ENCODE measurements at regions not wholly inside any gene's neighbourhood (a gene's known extent, or its start where the extent isn't known, plus 50 kb on each side); places are given as distances from the start of the nearest gene placed in this dataset.
A peak's percentile ranks its signal among the peaks of the same experiment; 100 is the strongest.

DNA sequence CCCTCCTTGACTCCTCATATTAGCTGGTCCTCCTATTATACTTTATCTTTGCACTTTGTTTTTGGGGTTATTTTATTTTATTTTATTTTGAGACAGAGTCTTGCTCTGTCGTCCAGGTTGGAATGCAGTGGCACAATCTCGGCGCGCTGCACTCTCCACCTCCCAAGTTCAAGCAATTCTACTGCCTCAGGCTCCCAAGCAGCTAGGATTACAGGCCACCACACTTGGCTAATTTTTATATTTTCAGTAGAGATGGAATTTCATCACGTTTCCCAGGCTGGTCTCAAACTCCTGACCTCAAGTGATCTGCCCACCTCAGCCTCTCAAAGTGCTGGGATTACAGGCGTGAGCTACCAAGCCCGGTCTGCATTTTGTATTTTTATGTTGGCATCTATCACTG is 126.7 kb downstream of the FOXB1 start:
- Histone ChIP-seq H3K4me1 (ENCODE audit: control insufficient read depth, insufficient read depth, low read length) (peaks cover 13% of the 10 kb centered on the region), H3K36me3 (ENCODE audit: control insufficient read depth in 2 of 2, insufficient read depth in 2 of 2, low read length in 1 of 2) (no peaks in the 10 kb centered on the region), H3K4me2 (ENCODE audit: control insufficient read depth, insufficient read depth) (no peak overlapping the region), H3K4me3 (no peak overlapping the region), H3K27me3 (replicated peaks in 1 of 2; ENCODE audit: control insufficient read depth in 2 of 2, insufficient read depth in 2 of 2, low read length in 1 of 2) (no peaks in the 10 kb centered on the region; a peak in 1 of 4 replicates), H3K27ac (ENCODE audit: control insufficient read depth, insufficient read depth) (no peak overlapping the region), H3K9ac (ENCODE audit: control insufficient read depth, insufficient read depth, low read length) (no peak overlapping the region), H2AFZ (ENCODE audit: control insufficient read depth, low read depth, low read length) (no peak overlapping the region), H3K9me3 (replicated peaks; ENCODE audit: control insufficient read depth, insufficient read depth, low read length) (no peaks in the 10 kb centered on the region), H4K20me1 (ENCODE audit: control insufficient read depth, insufficient read depth) (no peaks in the 10 kb centered on the region), H3K79me2 (ENCODE audit: control insufficient read depth, insufficient read depth, low read length) (no peaks in the 10 kb centered on the region)
- TF ChIP-seq NR2C1 (IDR thresholded peaks at IDR 0.05) (no peak), NFYA (IDR thresholded peaks at IDR 0.05; ENCODE audit: borderline replicate concordance, low read depth, low read length) (no peak), RB1 (IDR thresholded peaks at IDR 0.05; ENCODE audit: borderline replicate concordance) (no peak)
- TF ChIP-seq, protein P1, sequence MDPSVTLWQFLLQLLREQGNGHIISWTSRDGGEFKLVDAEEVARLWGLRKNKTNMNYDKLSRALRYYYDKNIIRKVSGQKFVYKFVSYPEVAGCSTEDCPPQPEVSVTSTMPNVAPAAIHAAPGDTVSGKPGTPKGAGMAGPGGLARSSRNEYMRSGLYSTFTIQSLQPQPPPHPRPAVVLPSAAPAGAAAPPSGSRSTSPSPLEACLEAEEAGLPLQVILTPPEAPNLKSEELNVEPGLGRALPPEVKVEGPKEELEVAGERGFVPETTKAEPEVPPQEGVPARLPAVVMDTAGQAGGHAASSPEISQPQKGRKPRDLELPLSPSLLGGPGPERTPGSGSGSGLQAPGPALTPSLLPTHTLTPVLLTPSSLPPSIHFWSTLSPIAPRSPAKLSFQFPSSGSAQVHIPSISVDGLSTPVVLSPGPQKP (IDR thresholded peaks at IDR 0.05; ENCODE audit: low read depth, low read length) = no peak
- TF ChIP-seq, protein P2, sequence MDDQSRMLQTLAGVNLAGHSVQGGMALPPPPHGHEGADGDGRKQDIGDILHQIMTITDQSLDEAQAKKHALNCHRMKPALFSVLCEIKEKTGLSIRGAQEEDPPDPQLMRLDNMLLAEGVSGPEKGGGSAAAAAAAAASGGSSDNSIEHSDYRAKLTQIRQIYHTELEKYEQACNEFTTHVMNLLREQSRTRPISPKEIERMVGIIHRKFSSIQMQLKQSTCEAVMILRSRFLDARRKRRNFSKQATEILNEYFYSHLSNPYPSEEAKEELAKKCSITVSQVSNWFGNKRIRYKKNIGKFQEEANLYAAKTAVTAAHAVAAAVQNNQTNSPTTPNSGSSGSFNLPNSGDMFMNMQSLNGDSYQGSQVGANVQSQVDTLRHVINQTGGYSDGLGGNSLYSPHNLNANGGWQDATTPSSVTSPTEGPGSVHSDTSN (IDR thresholded peaks at IDR 0.05; ENCODE audit: insufficient replicate concordance, low read depth, low read length) = no peak
- FAIRE-seq = no peak
- no peak for ATAC-seq
- no TSS peak for BruUV-seq (replicated peaks)
- in situ Hi-C loops (cut with MboI) = no loop called here
- intact Hi-C loops (cut with micrococcal nuclease; ENCODE audit: unreplicated experiment) = no loop called here
- RAD21 ChIA-PET (ENCODE audit: unreplicated experiment) = no interaction called here
- SMC1A ChIA-PET (ENCODE audit: uncharacterized antibody, unreplicated experiment) = no interaction called here
- DNase-seq (ENCODE audit: low read depth, low spot score) = no peak
- WGBS (ENCODE audit: insufficient coverage, insufficient replicate concordance, low lambda C conversion rate, missing lambda C conversion rate) = 64% methylated on average over 7 of the region's 7 CpGs
- POLR2A ChIA-PET = no interaction called here
- CTCF ChIA-PET = no interaction called here

DNA sequence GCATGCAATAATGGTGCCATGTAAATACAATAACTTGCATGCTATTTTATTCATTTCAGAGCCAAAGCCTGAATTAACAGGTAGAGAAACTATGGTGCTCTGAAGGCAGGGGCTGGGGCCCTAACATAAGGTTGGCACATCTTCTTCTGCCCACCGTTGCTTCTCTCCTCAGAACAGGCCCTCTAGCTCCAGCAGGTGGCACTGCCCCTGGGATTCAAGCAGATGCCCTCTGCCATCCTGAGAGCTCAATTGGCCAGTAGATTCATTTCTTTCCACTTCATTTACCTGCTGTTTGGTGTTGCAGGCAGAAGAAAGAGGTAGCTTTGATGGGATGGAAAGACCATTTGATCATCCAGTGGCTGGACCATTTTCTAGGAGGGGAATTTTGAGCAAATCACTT is 130.5 kb downstream of the FOXB1 start:
- H3K27me3 ChIP-seq (replicated peaks in 1 of 2; ENCODE audit: control insufficient read depth in 2 of 2, insufficient read depth in 2 of 2, low read length in 1 of 2) = no peaks in the 10 kb centered on the region; a peak in 1 of 4 replicates
- H3K9me3 ChIP-seq (replicated peaks; ENCODE audit: control insufficient read depth, insufficient read depth, low read length) = no peaks in the 10 kb centered on the region
- no peak for DNase-seq (ENCODE audit: low read depth, low spot score)
- H3K79me2 ChIP-seq (ENCODE audit: control insufficient read depth, insufficient read depth, low read length) = no peaks in the 10 kb centered on the region
- H3K27ac ChIP-seq (ENCODE audit: control insufficient read depth, insufficient read depth) = no peak overlapping the region
- no TSS peak for BruUV-seq (replicated peaks)
- H3K4me2 ChIP-seq (ENCODE audit: control insufficient read depth, insufficient read depth) = no peak overlapping the region
- H4K20me1 ChIP-seq (ENCODE audit: control insufficient read depth, insufficient read depth) = no peaks in the 10 kb centered on the region
- no peak overlapping the region for H3K4me3 ChIP-seq
- ChIA-PET CTCF (interaction anchor here (0.9 kb wide), 1 partner anchor 137 kb away, joined by 3 read pairs; no protein-coding TSS in a partner anchor), SMC1A (ENCODE audit: uncharacterized antibody, unreplicated experiment) (no interaction called here), RAD21 (ENCODE audit: unreplicated experiment) (no interaction called here), POLR2A (no interaction called here)
- TF ChIP-seq, protein P3, sequence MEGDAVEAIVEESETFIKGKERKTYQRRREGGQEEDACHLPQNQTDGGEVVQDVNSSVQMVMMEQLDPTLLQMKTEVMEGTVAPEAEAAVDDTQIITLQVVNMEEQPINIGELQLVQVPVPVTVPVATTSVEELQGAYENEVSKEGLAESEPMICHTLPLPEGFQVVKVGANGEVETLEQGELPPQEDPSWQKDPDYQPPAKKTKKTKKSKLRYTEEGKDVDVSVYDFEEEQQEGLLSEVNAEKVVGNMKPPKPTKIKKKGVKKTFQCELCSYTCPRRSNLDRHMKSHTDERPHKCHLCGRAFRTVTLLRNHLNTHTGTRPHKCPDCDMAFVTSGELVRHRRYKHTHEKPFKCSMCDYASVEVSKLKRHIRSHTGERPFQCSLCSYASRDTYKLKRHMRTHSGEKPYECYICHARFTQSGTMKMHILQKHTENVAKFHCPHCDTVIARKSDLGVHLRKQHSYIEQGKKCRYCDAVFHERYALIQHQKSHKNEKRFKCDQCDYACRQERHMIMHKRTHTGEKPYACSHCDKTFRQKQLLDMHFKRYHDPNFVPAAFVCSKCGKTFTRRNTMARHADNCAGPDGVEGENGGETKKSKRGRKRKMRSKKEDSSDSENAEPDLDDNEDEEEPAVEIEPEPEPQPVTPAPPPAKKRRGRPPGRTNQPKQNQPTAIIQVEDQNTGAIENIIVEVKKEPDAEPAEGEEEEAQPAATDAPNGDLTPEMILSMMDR (IDR thresholded peaks at IDR 0.05 in 2 of 3, conservative IDR thresholded peaks at IDR 0.05 in 1 of 3; ENCODE audit: control insufficient read depth in 2 of 3, extremely low read depth in 1 of 3, insufficient read depth in 1 of 3, low read depth in 3 of 3, low read length in 3 of 3) = peak in 2 of 3 experiments; percentile 1 to 32; a peak in 1 of 6 replicates
- TF ChIP-seq WRNIP1 (IDR thresholded peaks at IDR 0.05; ENCODE audit: borderline replicate concordance, low read depth, low read length) = no peak
- WGBS (ENCODE audit: insufficient coverage, insufficient replicate concordance, low lambda C conversion rate, missing lambda C conversion rate) = 0% methylated on average over 1 of the region's 1 CpG
- intact Hi-C loops (cut with micrococcal nuclease; ENCODE audit: unreplicated experiment) (no loop called here), in situ Hi-C loops (cut with MboI) (no loop called here)
- H2AFZ ChIP-seq (ENCODE audit: control insufficient read depth, low read depth, low read length) = no peak overlapping the region
- no peak for ATAC-seq
- no peaks in the 10 kb centered on the region for H3K36me3 ChIP-seq (ENCODE audit: control insufficient read depth in 2 of 2, insufficient read depth in 2 of 2, low read length in 1 of 2)
- H3K9ac ChIP-seq (ENCODE audit: control insufficient read depth, insufficient read depth, low read length) = no peak overlapping the region
- H3K4me1 ChIP-seq (ENCODE audit: control insufficient read depth, insufficient read depth, low read length) = peaks cover 5% of the 10 kb centered on the region; the same call in 1 of the 2 replicates
- FAIRE-seq = no peak

Measured in GM12878 (cell line).